Astrocyte of the hippocampus (primary cell): ENCODE measurements at regions not wholly inside any gene's neighbourhood (a gene's known extent, or its start where the extent isn't known, plus 50 kb on each side); places are given as distances from the start of the nearest gene placed in this dataset.
"Not testable (repeated sequence)": the region's sequence is repeated elsewhere in the genome, so short reads cannot be mapped to it uniquely, and the experiment has no call there.

ENCODE experiments used
- DNase-seq: peaks from one replicate; pipeline ENCODE4 v3.0.0; 2011; ENCODE audit warnings: low read depth, low spot score

GRCh38 chr10:83978681-83979383 is 160.5 kb upstream of the GHITM start:
- no peak for DNase-seq

DNA sequence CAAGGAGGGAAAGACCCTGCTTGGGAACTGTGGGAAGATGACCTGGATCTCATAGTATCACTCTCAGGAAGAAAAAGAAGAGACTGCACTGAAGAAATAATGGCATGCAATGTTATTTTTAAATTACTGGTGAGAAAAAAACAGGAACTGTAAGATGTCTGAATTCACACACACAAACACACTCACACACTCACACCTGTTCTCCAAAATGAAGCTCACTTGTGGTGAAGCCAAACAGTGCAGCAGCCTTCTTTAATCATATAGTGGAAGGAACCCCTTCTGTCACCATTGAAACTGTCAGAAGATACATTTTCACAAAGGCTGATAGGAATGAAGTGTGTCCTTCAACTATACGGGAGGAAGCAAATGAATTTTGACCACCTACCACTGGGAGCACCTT is 156.5 kb upstream of the GHITM start:
- DNase-seq = no peak

DNA sequence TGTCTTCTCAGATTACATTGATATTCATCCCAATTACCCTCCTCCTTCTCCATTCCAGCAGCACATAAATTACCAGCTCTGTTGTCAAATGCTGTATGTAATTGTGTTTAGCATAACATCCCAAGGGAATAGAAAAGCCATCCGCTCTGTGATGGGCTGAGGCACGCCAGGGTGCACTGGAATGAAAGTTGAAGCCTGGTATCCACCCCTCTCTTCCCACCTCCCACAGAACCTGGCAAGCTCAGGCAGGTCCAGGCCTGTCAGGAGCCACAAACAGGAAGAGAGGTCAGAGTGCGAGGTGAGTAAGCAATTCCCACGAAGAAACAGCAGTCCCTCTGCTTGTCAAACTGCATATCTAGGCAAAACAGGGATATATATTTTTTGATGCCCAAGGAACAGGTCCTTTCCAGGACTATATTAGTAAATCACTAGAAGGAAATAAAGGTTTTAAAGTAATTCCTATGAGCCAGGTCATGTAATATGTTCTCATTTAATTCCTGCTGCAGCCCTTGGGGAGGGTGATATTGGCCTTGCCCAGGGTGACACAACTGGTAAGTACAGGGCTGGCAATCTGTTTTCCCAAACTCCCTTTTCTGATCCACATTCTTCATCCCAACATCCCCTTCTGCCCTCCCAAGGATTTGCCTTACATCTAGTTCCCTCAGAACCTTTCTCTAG is 155.6 kb upstream of the GHITM start:
- DNase-seq = no peak

DNA sequence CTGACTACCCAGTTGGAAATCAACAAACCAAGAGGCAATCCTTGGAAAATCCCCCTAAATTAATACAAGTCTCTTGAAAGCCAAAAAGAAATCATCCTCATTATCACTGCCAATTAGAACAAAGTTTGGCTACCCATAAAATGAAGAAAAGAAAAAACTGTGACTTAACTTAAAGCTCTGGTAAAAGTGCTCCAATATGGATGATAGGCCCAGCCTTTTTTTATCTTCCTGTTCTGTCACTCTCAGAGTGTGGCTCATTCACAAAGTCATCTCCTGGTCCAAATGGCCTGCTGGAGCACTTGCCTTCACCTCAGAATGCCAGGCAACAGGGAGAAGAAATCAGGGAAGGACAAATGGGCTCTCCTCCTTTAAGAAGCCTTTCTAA is 155.1 kb upstream of the GHITM start:
- DNase-seq = no peak

DNA sequence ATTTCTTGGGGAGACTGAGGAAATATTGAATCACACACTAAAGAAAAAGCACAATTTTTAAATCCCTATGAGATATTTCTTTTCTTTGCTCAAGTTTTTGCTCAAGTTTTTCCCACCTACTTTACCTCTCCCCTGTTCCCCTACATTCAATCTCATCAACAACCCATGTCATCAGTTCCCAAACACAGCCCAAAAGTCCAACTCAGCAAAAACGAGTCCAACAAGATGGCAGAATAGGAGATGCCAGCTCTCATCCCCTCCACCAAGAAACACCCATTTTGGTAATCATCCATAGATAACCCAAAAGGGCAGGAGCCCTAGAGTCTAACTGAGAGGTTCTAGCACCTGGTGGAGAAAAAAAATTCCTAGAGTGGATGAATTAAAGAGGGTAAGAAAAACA is 152.5 kb upstream of the GHITM start:
- DNase-seq = no peak

DNA sequence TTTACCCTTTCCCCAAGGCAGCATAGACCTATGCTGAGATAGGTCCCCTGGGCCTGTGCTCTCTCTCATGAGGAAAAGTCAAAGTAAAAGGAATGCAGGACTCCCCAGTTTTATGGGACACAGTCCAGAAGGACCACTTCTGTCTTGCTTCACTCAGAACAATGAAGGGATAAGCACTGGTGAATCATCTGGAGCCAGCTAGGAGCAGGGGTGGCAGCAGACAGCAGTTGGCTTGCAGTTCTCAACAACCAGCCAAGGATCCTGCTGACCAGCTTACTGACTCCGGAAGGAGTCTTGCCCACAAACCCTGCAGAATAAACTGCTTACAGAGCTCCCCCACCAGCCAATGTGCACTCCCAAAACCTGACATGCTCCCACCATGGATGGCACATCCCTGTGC is 152.1 kb upstream of the GHITM start:
- DNase-seq = no peak

DNA sequence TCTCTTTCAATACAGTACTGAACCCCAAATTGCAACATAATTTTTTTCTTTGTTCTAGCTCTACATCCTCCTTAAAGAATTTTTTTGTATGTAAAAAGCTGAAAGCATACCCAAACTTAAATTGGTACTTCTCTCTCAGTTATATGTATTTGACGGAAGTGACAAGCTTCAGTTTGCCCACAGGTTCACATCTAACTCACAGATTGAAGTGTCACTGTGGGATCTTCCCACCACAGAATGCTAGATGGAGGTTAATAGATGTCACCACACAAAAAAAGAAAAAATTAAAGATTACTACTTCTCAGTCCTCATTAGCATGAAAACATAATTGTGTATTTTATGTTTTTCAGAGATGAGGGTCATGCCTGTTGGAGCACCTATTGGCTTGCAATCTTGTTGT is 150.9 kb upstream of the GHITM start:
- no peak for DNase-seq

DNA sequence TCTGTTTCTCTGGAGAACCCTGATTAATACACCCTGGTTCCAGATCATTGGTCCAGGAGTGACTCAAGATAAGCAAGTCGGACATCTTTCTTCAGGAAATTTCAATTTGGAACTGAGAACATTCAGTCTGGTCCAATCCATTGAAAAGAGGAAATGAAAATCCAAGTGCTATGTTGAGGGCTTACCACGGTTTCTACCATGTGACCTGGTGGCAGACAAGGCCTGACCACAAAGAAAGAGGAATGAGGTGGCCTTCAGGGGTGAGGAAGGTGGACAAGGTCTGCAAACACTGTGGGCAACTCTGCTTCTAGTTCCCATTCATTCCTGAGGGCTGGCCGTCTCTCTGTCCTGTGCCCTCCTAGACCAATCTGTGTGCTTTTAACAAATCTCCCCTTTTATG is 149.2 kb upstream of the GHITM start:
- DNase-seq = no peak

DNA sequence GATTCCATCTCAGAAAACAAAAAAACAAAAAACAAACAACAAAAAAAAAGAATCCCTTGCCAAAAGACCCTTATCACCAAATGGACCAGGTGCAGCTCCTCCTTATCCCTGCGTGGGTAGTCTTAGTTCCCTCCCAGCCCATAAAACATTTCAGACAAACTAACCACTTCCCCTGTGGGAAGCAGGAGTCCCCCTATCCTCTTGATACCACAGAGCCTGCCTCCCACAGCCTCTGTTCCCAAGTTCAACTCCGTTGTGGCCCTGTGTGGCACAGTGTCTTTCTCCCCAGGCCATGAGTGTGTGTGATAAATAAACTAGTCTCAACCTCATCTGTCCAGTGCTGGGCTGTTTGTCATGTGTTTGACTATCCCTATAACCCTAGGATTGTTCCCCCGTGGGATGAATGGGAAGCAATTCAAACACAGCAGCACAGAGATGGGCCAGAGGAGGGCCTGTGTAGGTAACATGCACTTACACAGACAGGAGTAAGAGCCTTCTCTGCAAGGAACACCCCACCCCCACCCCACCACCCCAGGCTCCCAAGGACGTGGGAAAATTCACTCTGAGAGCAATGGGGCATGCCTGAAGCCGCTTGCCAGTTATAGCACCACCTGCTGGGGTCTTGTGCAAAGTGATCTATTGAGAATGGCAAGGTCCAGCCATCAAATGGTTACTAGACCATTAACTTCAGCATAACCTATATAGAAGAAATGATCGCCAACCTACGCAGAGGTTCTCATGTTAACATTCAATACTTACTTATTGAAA is 147.1 kb upstream of the GHITM start:
- DNase-seq = peak; percentile 29

DNA sequence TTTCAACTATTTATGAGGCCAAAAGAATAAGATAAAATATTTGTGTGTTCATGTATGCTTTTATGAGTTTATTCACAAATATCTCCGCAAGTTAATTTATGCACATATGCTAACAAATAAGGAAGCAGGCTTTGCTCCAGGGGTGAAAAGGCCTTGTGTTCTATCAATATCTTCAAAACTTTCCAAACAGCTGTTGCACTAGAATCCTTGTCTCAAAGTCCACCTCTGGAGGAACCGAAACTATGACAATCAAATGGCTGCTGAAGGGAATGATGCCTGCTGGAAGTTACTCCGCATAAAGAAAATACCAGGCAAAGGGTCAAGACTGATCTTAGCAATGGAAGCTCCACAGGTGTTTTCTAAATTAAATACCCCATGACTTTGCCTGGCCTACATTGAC is 145.0 kb upstream of the GHITM start:
- no peak for DNase-seq

- no peak for DNase-seq
These were observed 143.5 kb upstream of the GHITM start for GRCh38 chr10:83995738-83996331.

DNA sequence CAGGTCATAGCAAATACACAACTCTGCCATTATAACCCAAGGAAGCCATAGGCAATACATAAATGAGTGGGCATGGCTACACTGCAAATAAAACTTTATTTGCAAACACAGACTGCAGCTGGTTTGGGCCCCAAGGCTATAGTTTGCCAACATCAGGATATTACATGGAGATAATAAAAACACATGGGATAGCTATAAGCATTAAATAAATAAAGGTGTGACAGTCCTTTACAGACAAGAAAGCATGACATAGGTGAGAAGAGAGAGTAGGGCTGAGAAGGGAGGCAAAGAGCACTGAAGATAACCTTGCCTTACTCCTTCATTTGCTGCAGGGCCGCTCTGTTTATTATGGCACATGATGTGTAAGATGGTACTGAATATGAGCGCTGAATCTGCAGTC is 135.1 kb upstream of the GHITM start:
- no peak for DNase-seq

- DNase-seq = no peak
These were observed 133.9 kb upstream of the GHITM start for GRCh38 chr10:84005403-84005802.

GRCh38 chr10:84007482-84007881 is 131.8 kb upstream of the GHITM start:
- DNase-seq = no peak

- DNase-seq = peak; percentile 10
These were observed 130.4 kb upstream of the GHITM start for GRCh38 chr10:84008878-84009277.

GRCh38 chr10:84012431-84012830 is 126.9 kb upstream of the GHITM start:
- no peak for DNase-seq

DNA sequence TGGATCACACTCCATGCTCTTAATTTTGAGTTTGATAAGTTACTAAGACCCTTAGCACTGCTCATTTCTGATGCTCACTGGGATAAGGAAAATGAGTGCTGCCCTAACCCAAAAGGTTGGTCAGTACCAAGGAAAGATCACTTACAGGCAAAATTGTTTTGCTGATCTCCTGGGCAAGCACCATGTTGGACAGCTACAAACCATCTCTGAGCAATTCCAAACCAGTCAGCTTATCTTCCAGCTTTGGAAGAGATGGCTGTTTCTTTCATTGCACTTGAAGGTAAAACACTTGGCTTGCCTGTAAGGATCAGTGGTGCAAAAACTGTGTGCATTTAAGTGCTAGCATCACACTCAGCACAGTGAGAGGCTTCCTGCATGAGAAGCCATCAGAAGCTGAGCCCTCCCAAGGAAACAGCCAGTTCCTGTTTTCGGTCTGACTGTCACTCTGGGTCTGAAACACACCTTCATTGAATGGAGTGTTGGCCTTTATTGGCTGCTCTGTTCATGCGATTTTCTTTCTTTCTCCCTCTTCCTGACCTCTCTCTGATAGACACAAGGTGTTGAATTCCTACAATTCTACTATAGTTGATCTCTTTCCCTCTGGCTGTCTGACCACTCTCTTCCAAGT is 126.4 kb upstream of the GHITM start:
- no peak for DNase-seq

GRCh38 chr10:84015877-84016595 is 123.3 kb upstream of the GHITM start:
- no peak for DNase-seq

DNA sequence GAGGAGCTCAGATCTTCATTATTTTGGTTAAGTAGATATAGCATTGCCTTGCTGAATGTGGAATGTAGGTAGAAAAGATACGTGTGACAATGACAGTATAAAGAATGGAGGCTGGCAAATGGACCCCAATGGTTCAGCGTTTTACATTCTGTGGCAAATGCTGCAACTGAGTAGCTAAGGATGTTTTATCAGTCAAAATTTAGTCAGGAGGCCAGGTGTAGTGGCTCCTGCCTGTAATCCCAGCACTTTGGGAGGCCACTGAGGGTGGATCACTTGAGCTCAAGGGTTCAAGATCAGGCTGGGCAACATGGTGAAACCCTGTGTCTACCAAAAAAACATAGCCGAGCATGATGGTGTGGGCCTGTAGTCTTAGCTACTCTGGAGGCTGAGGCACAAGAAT is 120.5 kb upstream of the GHITM start:
- DNase-seq = no peak

DNA sequence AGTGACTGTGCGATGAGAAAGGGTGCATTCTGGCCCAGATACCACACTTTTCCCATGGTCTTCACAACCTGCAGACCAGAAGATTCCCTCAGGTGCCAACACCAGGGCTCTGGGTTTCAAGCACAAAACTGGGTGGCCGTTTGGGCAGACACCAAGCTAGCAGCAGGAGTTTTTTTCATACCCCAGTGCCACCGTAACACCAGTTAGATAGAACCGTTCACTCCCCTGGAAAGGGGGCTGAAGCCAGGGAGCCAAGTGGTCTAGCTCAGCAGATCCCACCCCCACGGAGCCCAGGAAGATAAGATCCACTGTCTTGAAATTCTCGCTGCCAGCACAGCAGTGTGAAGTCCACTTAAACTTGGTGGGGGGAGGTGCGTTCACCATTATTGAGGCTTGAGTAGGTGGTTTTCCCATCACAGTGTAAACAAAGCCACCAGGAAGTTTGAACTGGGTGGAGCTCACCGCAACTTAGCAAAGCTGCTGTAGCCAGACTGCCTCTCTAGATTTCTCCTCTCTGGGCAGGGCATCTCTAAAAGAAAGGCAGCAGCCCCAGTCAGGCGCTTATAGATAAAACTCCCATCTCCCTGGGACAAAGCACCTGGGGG is 119.4 kb upstream of the GHITM start:
- not testable (repeated sequence) for DNase-seq

DNA sequence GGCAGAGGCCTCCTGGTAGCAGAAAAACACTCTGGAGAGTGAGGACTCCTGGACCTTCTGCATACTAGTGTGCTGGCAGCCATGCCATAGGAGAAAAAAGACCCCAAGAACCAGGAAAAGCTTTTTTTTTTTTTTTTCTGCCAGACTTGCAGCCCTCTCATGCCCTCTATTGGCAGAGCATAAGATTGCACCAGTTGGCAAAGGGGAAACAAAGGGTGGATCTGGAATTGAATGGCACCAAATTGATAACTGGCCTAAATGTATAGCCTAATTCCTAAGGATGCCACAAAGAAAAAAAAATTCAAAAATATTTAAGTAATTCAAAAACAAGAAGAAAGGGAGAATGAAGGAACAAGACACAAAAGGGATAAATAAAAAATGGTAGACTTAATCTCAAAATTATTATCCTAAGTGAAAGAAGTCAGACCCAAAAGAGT is 112.5 kb upstream of the GHITM start:
- peak; percentile 19 for DNase-seq
